GM12892 (cell line): ENCODE measurements at regions not wholly inside any gene's neighbourhood (a gene's known extent, or its start where the extent isn't known, plus 50 kb on each side); places are given as distances from the start of the nearest gene placed in this dataset.

ENCODE experiments used
- POLR2AphosphoS5 ChIP-seq: IDR thresholded peaks from 2 replicates; pipeline ENCODE4 v1.6.1; 2011; ENCODE audit warnings: low read depth, low read length, control low read depth
- TAF1 ChIP-seq: IDR thresholded peaks from 2 replicates; pipeline ENCODE4 v1.6.1; 2011; ENCODE audit warnings: low read depth, mild to moderate bottlenecking, control low read depth, low read length, borderline replicate concordance

GRCh38 chr5:163189023-163189553 lies 248.3 kb upstream of the CCNG1 start:
- no peak for TF ChIP-seq POLR2AphosphoS5
- TF ChIP-seq TAF1, result no peak
